Urothelium cell line (cell line): ENCODE measurements at regions not wholly inside any gene's neighbourhood (a gene's known extent, or its start where the extent isn't known, plus 50 kb on each side); places are given as distances from the start of the nearest gene placed in this dataset.

Source experiments
- DNase-seq: peaks from one replicate; pipeline ENCODE4 v3.0.0; 2011; ENCODE audit warnings: low spot score, mixed read lengths
- FAIRE-seq: peaks from 2 replicates; lab custom pipeline; 2011; peaks lifted over from hg19 to GRCh38; lab: Jason Lieb, UNC

DNA sequence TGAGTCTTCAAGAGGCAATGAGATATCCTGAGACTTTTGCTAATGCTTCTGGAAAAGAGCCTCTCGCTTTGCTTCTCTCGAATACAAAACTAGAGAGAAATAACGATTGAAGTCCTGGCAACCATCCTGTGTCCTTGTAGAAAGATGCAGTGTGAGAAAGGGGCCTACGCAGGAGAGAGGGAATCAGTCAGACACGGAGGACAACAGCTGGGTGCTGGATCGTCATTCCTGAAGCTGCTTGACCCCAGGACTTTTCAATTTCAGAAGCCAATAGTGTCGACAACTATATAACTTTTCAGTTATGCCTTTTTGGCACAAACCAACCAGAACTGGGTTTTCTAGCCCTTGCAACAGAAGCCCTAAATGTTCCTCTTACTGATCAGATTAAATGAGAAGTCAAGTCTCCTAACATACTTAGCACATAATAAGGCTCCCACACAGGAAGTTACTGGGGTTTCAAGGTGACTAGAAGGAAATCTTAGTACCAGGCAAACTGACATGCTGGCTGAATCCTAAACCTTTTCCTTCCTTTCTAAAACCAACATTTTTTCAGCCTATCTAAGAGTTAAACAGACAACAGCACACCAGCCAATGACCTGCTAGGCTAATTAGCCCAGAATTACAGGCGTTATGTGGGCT, 755.6 kb downstream of the MED13L start:
- DNase-seq (no peak), FAIRE-seq (no peak)

DNA sequence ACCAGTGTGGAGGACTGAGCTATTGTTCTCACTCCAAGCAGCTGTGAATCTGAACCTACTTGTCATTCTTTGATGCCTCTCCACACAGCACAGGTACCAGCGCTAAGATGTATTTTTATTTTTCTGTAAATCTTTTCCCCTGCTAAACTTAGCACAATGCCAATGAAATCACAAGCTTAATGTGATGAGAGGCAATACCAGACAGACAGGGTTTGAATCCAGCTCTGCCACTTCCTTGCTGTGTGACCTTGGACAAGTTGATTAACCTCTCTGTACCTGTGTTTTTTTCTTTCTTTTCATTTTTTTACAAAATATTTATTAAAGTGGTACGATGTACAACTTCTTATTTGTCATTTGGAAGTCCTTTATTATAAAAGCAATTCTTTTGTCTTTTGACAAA, 757.6 kb downstream of the MED13L start:
- FAIRE-seq (no peak), DNase-seq (no peak)

DNA sequence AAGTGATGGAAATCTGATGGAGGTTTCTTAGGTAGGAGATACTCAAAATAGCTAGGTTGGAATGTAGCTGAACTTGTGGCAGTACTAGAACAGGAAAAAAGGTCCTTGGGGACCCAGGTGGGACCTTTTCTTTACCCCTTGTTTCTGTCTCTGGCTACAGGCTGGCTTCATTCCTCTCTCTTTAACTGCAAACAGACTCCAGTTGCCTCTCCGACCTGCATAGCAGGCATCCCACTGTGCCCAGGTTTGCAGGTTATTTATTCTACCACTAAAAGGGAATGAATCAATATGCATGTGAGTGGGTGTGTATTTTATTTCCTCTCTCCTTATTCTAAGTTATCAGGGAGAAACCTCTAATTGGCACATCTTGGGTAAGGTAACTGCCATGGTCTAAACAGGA, 758.1 kb downstream of the MED13L start:
- DNase-seq (no peak), FAIRE-seq (no peak)

DNA sequence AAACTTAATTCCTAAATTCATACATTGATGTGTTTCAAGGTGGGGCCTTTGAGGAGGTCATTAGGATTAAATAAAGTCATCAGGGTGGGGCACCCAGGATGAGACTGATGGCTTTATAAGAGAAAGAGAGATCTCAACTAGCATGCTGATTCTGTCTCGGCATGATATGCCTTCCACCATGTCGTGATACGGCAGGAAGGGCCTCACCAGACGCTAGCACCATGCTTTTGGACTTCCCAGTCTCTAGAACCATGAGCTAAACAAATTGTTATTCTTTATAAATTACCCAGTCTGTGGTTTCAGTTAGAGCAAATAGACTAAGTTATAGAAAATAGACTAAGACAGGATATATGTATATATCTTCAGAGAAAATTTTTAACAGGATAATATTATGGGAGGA, 759.6 kb downstream of the MED13L start:
- FAIRE-seq (no peak), DNase-seq (no peak)

DNA sequence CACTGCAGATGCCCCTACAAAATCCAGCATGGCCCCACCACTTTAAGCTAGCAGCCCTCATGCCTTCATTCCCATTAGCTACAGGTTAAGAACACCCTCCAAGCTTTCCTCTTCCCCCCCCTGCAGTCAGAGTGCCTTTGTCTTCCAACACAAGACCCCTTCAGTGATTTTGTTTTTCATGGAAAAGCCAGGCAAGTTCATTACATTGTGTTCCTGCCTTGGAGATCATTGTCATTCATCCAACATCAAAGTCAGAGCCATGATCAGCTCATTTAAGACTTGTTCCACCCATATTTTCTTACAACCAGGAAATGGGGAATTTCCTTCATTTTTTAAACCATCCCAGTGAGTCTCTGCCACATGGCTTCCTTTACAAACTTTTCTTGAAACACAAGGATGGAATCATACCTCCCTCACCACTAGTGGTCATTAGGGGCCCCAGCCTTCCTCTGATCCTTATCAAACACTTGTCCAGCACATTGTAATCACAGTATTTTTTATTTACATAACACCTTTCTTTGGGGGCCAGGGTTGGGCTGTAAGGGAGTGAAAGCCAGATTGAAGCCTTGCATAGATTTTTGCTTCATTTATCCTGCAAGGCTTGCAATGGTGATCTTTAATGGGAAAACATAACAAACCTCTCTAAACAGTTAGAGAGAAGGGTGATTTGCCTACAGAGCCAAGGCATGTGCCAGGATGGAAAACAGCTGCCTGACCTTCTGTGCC, 765.3 kb downstream of the MED13L start:
- no peak for DNase-seq

DNA sequence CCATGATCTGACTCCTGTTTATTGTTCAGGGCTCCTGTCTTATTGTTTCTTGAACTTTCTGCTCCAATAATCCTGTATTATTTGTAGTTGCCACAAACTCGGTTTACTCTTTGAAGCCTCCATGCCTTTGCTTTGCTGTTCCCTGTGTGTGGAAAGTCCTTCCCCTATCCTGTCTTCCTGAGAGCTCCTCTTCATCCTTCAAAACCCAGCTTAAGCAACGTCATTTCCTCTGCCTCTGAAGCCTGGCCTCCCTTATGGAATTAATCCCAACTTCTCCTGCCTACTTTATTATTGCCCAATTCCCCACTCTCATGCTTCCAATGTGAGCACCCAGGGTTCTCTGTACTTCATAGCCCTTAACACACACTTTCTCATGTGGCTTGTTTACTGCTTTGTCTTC, 766.2 kb downstream of the MED13L start:
- FAIRE-seq: no peak
- no peak for DNase-seq

More for the DNA sequence above, 765.3 kb downstream of the MED13L start:
- FAIRE-seq: no peak

DNA sequence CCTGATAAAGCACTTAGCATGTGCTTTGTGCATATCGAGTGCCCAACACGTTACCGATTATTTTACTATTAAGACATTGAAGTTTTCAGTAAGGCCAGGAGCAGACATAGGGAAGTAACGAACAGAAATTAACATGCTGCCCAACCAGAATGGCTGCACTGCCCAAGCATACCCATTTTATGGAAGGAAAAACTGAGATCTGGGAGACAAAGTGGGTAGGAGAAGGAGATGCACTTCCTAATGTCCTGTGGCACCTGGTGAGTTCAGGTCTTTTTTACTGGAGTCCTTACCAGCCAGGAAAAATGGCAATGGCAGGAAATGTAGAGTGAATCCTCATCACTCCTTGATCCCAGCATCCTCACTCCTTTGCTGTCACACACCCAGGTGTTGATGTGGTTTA, 768.5 kb downstream of the MED13L start:
- DNase-seq (no peak), FAIRE-seq (peak; percentile 37)

DNA sequence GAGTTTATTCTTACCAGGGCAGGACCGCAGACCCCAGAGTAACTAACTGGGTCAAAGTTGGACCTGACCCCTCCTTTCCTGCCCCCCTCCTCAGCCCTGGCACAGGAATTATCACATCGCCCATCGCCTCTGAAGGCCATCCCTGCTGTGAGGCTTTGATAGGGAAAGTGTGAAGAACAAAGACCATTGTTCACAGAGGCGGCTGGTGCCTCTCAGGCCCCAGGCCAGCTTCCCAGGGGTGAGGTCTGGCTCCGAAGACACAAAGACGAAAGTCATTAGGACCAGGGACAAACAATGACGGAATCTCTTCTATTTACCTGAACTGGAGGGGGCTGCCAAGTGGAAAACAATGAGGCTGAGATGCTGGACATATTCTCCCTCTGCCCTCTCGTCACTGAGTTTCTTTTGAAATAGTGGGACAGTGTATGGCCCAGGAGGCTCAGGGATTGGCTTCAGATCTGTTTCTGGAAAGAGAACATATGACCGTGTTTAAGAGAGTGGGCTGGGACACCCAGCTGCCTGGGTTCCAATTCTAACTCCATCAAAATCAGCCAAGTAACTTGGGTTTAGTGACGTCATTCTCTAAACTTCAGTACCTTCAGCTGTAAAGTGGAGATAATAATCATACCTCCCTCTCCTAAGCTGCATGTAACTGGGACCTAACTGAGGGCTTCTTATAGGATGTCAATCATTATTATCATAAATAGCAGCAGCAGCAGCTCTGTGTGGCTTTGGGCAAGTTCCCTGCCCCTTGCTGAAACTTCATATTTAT, 769.4 kb downstream of the MED13L start:
- DNase-seq (peak; percentile 23), FAIRE-seq (no peak)

DNA sequence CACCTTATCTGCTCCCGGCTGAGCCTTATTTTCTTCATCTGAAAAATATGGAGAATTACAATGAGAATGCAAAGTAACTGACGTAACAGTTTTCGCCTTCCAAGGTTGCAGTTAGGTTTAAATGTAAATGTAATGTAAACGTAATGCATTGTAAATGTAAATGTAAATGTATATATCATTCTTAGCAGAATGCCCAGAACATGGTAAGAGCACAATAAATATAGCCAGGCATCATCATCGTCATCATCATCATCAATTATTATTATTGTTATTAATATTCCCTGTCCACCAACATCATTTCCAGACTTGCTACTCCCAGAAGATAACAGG, 770.0 kb downstream of the MED13L start:
- FAIRE-seq (no peak), DNase-seq (no peak)

DNA sequence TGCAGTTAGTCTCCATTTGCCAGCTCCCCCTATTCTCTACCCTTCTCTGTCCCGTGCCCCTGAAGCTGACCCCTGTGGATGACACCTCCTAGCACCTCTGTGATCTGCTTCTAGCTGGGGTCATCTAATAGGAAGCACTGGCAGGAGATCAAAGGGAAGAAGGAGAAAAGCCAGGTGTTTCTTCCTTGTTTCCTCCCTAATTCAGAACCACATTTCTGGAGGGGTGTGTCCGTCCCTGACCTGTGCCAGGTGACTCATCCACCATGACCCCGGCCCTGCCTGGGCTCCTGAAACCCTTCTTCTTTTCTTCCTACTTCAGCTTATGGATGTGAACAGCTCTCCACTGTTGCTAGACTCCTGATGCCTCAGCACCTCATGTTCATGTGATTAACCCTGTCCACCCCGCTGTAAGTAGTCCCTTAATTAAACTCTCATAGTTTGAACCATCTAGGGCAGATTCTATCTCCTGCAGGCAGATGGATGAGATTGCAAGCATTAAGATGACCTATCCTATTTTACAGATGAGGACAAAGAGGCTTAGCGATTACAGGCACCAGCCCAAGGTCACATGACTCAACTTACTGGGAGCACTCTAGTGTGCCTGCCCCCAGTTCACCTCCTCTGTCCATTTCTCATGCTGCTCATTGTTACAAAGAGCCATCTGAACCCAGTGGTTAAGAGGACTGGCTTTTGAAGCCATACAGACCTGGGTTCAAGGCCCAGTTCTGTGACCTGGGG, 770.5 kb downstream of the MED13L start:
- peak; percentile 58 for FAIRE-seq
- DNase-seq: peak; percentile 33

DNA sequence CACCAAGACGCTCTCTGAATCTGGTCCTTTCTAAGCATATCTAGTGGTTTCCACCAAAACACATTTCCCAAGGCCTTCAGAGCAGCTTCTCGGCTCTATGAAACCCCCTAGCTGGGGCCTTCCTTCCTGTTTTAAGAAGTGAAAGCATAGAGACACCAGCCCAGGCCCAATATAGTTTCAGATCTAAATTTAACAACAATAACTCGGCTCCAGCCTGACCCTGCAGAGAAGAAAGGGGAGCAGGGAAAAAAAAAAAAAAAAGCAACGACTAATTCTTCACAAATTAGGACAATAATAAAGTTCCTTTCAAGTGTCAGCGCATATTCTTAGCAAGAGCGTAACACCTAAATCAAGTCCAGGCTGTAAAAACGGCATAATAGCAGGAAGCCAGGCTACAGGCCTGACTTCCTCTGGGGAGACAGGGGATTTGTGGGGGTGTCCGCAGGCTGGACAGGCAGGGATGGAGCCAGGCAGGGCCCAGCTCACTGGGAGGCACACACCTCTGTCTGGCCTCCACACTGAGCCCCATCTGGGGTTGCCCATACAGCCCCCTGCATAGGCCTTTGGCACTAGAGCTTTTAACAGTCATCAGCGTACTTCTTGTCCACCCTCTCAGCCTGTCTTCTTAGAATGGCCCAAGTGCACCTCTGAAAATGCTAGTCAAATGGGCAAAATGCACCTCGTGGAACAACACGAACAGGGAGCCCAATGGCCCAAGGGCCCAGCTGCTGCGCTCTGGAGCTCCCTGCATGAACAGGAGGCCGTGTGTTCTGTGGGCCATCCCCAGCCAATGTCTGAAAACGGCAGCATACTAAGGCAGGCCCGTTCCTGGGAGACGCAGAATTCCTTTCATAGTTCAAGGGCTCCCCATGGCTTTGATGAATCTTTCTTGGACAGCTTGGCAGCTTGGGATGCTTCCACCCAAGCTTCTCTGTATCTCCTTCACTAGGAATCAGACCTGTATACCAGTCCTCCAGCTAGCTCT, 772.9 kb downstream of the MED13L start:
- DNase-seq (no peak), FAIRE-seq (no peak)

DNA sequence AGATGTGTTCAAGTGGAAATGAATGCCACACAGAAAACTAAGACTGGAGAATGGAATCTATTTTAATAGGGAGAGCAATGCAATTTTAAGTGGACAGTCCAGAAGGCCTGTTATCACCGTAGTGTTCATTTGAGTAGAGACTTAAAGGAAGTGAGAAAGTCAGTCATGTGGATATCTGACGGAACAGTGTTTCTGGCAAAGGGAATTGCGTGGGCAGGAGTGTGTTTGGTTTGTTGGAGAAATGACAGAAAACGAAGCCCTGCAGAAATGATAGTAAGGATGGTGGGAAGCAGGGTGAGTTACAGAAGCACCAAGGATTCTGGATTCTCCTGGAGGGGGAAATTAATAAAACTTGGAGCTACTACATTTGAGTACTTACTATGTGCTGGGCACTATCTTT, 776.6 kb downstream of the MED13L start:
- DNase-seq (no peak), FAIRE-seq (no peak)

DNA sequence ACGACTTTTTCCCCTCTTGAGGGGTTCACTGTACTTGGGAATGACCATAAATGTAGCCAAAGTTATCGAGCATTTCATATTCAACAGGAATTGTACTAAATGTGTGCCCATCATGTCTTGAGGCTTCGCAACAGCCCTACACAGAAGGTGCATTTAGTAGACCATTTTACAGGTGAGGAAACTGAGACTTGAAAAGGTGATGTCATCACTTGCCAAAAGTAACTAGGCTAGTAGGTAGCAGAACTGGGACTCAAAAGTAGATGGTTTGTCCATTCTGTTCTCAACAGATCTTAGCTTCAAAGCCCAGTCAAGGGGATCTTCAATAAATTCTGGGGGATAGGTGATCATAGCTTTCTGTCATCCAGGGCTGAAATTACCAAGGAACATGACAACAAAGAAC, 782.2 kb downstream of the MED13L start:
- FAIRE-seq (no peak), DNase-seq (no peak)

DNA sequence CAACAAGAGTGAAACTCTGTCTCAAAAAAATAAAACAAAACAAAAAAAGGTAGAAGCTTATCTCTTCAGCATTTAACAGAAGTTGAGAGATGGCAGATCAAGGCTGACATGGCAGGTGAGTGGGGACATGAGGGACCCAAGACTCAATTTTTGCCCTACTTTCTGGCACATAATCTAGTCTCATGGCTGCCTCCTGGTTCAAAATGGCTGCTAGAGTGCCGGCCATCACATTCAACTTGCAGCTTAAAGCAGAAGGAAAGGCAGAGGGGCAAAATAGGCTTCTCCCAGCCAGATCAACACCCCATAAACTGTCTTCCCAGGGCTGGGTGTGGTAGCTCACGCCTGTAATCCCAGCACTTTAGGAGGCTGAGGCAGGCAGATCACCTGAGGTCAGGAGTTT, 784.9 kb downstream of the MED13L start:
- no peak for DNase-seq
- FAIRE-seq: no peak

DNA sequence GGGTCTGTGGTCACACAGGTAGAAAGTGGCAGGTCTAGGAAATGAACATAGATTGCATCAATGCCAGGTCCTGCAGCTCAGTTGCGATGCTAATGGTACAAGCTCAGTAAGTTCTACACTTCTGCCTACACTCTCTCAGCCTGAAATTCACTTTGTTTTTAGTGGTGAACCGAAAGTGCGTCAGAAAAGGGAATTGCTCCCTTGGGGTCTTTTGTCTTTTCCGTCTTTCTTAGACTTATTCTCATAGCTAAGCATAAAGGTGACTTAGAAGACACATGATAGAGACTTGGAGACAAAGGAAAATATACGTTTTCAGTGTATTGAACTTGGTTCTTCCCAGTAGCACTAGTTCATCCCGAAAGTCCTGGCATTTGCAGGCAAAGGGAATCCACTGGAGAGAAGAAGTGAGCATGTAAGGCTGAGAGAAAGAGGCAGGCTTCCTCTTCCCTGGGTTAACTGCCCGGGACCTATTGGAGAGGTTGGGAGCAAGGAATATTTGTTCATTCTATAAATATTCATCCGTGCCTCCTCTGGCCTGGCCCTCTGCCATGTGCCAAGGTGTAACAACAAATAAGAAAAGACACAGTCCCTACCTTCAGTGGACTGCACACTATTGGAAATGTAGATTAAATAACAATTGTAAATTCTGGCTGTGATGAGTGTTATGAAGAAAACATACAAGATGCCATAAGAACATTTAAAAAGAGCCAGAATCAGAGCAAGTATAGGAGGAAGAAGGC, 785.8 kb downstream of the MED13L start:
- DNase-seq (no peak), FAIRE-seq (no peak)

DNA sequence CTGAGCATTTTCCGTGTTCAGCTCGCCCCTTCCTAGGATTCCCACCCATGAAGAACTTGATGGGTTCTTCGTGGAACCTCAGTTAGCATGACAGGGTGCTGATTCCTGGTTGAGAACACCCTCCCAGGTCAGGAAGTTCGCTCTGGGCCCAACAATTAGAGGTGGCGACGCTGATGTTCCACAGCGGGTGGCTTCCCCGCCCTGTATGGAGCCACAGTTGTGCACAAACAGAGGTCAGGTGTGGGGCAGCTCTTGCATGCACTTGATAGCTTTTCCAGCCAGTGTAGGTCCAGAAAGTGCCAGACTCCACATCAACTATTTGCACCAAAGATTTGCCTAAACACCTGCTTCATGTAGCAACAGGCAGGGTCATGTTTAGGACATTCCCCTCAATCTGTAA, 788.2 kb downstream of the MED13L start:
- DNase-seq (no peak), FAIRE-seq (no peak)

DNA sequence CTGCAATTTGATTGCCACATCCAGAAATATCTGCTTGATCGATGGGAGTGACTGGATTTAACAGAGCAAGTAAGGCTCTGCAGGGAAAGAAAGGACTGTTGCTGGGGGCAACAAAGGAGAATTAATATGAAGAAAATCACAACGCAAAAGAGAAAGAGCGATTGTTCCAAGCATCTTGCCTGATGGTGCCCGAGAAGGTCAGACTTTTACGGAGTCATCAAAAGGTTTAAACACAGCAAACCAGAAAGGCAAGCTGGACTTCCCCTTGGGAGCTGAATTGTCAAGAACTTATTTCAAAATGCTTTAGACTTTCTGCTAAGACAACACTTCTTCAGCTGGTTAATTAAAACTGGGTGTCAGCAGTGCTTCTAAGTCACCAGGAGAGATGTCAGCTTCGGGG, 791.5 kb downstream of the MED13L start:
- FAIRE-seq (no peak), DNase-seq (no peak)

DNA sequence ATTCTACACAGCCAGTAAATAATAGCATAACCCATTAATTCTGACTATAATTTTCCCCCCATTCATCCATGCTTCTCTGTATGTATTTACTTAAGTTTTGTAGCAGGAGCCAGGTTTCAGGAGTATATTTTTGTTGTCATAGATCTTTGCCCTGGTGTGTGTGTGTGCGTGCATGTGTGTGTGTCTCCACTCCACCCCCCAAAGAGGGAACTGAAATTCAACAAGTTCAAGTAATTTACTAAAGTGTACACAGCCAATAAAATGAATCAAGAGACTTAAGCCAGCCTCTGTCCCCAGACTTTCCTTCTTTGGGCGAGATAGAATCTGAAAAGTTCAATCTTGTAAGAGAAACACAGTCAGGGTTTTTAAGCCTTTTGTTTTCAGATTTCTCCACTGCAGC, 792.0 kb downstream of the MED13L start:
- DNase-seq (no peak), FAIRE-seq (no peak)

DNA sequence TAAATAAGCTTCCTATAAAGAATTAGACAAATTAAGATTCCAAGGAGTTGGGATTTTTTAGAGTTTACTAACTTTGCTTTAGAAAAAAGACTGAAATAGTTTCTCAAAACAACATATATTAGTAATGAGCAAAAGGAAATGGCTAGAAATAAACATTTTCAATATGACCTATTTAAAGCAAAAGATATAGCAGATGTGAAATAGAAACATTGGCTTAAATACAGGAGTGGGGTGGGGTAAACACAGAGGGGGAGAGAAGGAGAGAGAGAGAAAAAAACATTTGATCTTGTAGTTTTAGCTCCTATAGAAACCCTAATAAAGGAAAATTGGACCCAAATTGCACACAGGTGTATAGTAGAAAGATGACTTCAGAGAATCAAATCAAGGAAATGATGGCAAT, 794.5 kb downstream of the MED13L start:
- DNase-seq (no peak), FAIRE-seq (no peak)

DNA sequence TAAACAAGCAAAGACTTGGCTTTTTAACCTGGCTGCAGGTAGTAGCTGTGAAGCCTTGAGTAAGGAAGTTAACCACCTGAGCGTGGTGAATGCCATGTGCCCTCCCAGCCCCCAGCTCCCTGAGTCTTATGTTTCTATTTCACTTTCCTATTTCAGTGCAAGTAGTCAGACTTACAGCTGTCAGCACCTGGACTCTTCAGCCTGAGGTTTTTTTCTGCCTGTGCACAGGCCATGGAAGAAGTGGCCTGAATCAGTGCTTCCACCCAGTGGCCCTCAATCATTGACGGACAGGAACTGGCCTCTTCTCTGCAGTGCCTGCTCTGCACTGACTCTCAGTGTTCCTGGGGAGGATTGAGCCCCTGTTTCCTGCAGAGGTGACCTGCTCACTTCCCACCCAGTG, 796.4 kb downstream of the MED13L start:
- no peak for FAIRE-seq

More for the DNA sequence above, 796.4 kb downstream of the MED13L start:
- DNase-seq: no peak
